ENCODE measurements at regions not wholly inside any gene's neighbourhood (a gene's known extent, or its start where the extent isn't known, plus 50 kb on each side); places are given as distances from the start of the nearest gene placed in this dataset.

DNA sequence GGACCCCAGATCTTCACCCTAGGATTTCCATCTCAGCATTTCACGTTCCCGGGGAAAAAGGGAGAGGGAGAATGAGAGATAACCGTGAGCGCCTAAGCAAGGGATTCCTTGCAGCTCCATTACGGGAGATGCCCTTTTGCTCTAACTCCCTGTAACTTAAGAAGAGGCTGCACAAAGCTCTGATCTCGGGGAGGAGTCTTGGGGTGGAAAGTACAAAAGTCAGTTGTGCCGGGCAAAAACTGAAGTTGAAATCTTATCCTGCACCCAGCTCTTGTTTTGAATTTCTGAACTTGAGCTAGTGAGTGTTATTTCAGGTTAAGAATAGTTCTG is 256.4 kb upstream of the SOX21 start:
- no peak for DNase-seq

DNA sequence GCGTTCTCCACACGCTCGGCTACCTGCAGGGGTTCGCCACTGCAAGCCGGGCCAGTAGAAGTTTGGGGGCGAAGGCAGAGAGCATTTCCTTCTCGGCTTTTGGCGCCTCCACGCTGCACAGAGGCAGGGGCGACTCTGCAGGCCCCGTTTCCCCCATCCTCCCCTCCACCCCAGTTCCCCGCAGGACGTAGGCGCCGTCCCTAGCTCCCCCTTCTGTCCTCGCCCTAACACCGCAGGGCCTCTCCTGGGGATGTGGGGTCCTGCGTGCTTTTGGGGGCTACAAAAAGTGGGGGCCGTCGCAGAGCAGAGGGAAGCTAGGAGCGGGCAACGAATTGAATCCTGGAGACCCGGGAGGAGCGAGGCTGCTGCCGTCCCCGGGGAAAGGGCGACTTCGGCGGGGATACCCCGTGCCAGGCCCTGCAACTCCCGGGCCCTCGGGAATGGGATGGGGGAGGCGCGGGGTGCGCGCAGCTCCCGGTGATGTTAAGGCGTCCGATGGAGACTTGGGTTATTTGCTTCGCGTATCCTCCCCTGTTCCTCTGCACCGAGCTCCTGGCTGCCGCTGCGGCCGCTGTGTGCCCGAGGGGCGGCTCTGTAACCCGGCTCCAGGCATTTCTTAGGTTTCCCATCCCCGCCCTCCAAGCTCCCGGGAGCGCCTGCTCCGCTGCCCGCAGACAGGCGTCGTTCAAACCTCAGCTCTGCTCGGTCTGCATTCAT is 255.9 kb upstream of the SOX21 start:
- peak; percentile 50 for DNase-seq

DNA sequence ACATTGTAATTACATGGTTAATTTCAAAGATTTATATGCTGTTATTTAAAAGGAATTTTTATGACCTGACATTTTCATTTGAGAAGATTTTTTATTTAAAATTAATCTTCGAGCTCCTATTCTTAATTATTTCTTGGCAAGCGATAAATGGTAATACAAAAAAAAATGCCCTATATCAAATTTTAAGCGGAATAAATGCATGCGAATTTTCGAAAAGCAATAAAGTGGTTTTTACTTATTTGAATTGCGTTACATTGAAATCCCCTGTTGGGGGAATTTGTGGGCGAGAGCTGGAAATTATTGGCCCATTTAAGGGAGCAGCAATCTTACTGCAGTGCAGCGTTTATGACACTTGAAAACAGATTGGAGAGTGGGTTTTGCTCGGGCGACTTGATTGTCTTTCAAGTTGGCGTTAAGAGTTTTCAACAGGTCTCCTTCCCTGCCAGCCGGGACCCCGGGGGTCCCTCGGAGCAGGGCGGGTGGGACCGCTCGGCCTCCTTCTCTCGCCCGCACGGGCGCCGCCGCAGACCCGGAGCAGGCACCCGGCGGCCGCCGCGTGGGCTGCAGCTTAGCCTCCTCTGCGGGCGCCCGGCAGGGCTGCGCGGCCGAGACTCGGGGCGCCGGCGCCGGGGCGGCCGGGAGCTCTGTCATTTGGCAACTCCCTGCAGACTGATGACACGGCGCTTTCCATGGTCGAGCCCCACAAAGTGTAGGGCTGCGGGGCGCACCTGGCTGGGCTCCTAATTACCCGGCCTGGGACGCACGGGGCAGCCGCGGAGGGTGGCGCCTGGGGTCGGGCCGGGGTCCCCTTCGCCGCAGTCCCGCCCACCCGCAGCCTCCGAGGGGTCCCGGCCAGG is 255.1 kb upstream of the SOX21 start:
- peak; percentile 69 for DNase-seq

DNA sequence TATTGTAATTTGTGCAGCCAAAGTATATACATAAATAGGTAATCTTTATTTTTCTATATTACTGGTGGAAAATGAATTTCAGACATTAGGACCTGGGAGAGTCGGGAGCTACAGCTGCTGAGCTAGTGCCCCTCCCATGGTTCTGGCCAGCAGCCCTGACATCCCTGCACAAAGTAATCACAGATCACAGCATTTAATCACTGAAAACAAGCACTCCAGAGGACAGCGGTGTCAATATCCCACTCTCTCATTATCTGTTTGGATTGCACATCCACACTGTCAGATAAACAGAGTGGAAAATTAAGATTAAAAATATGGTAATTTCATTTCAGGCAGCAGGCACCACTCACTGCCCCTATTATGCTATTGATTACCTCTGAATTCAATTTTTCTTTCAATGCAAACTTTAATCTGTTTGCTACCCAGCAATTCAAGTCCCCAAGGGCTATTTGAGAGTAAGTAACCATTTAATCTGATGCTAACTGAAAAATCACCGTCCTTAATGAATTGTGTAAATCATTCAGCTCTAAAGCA is 254.1 kb upstream of the SOX21 start:
- DNase-seq, result no peak

DNA sequence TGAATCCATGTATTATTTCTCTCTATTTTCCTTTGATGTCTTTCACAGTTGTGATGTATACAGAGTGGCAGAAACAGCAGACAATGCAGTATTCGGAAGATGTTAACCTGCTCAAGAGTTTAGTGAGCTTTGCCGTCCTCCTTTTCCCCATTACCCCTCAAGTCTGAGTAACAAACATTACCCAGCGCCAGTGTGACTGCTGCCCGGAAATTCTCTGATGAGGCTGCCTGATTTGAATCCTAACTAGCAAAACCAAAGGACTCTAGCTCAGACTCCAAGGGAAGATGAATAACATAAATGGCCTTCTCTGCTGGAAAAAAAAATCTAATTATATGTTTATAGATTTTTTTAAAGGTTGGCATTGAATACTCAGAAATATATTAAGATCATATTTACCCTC is 247.3 kb upstream of the SOX21 start:
- DNase-seq, result no peak

DNA sequence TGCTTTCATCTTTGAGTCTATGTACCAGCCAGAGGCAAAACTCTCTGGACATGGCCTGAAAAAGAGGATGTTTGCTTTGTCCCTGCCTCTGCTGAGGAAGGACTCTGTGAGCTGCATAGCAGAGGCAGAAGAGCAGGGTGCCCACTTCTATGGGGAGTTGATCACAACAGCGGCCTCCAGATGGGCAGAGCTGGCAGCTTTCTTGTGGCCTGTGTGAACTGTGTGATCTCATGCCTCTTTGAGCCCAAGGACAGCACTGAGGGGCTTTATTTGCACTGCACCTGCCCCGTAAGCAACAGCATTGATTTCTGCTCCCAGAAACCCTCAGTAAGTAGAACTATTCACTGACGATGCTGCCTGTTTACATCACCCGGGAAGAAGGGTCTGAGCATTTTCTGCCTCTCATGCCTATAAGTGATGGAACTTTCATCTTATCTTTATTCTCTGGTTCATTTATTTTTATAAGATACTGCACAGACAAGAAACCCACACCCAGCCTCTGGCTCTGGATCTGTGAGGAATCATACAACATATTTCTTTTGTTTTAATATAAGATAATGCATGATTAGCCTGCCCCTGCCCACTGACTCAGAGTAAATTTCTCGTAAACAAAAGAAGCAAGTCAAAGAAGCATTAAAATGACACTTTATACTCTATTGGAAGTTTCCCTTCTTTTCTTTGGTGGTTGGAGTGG is 244.2 kb upstream of the SOX21 start:
- no peak for DNase-seq

DNA sequence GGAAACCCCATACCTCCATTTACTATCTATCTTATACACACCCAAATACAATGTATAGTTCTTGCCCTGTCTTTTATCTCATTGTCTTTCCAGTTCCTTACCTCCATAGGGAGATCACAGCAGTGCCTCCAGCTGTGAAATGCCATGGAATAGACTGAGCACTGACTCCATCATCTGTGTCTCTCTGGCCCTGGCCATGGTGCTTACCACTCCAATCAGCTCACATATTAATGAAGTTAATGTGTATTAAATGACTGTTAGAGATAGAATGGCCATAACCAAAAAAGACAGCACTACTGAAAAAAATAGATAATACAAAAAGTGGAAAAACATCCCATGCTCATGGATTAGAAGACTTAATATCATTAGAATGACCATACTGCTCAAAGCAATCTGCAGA is 240.4 kb upstream of the SOX21 start:
- no peak for DNase-seq

DNA sequence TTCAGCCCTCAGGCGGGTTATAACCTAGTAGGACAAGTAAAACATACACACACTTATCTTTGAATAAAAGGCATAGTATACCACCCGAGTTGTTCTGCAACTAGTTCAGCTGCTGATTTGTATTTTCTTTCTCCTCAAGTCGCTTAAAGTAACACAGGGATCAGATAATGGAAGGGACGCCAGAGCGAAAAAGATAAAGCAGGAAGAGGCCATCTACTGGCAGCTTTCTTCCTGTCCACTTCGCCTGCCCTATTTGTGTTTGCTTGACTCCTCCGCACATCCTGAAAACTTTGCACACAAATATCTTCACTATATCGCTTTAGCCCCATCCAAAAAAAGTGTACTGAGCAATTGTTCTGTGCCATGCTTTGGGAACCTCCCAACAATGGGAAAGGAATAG is 238.0 kb upstream of the SOX21 start:
- no peak for DNase-seq

DNA sequence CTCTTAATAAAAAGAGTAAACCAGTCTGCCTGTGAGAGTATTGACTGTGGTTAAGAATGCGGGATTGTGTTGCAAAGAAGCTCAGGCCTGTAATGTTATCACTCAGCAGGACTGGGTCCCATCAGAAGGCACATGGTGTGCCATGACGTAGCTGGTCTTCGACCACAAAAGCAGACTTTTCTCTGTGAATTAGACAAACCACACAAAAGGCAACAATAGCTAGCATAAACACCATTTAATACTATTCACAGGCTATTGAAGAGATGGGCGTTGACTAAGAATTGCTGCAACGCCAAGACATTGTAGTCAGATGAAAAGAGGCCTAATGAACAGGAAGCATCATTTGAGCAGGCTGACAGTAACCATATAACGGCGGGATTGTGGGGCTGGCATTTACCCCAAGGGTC is 235.6 kb upstream of the SOX21 start:
- DNase-seq, result no peak

DNA sequence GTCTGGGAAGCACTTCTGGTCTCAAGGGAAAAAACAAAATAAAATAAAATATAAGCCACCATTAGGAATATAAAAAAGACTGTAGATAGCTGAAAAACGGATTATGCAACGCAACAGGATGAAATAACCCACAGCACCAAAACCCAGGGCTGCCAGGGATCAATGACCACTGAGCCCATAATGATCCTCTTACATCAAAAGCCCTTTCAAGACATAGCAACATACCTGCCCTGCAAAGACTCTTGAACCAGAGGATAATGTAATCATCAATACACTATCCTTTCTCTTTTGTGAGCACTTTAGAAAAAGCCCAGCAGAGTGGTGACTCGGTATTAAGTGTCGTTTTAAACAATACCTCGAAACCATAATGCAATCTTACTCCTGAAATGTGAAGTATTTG is 235.0 kb upstream of the SOX21 start:
- no peak for DNase-seq

DNA sequence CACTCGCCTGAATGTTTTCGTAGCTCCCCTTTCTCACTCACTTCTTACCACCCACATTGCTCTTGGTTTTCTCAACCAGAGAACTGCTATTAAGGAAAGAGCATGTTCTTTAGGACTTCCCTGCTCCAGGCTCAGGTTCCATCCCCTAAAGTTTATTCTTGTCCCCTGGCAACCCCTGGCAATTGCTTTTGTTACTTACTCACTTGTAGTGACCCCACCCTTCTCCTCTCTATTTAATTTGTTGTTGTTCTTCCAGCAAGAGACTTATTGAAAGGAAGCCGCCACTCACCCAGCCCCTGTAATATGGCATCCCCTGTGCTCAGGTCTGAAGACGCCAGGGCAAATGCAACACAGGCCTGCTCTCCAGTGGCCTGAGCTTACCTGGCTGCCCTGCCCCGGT is 233.7 kb upstream of the SOX21 start:
- no peak for DNase-seq

DNA sequence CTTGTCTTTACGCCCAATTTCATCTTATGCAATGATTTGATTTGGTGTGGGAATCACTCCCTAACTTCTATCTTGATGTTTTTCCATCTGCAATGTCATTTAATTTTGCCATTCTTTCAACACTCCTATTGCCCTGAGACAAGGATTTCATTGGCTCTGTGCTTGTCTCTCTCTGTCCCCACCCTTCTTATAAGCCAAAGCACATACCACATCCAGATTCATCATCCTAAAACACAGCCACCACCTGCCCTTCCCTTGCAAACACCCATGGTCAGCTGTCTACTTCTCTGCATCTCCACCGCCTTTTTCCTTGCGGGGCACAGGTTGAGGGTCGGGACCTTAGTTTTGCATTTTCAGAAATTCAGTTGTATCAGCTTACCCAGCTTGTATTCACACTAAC is 225.8 kb upstream of the SOX21 start:
- no peak for DNase-seq

DNA sequence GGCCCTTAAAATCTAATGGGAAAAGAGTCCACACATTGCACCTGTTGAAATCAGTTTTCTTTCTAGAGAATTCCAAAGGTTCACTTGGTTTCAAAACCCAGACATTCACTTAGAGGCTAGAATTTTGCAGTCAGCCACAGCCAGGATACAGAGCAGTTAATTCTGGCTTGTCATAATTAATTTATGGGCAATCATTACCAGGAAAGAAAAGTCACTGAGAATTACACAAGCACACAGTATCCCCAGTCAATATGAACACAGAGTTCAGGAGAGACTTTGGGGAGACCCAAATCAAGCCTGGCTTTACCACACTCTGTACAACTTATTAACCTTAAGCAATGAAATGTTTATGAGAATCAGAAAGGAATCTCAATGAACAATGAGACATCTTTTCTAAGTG is 224.3 kb upstream of the SOX21 start:
- no peak for DNase-seq

DNA sequence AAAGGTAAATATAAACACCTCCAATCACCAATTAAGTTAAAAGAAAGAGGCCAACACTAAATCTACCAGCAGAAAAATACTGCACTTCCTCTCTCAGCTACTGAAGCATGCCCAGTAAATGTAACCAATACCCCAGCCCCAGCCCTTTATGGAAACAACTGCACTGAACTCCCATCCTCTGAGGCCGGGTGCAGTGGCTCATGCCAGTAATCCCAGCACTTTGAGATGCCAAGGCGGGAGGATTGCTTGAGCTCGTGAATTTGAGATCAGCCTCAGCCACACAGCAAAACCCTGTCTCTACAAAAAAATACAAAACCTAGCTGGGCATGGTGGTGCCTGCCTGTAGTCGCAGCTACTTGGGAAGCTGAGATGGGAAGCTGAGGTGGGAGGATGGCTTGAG is 221.6 kb upstream of the SOX21 start:
- DNase-seq, result no peak

DNA sequence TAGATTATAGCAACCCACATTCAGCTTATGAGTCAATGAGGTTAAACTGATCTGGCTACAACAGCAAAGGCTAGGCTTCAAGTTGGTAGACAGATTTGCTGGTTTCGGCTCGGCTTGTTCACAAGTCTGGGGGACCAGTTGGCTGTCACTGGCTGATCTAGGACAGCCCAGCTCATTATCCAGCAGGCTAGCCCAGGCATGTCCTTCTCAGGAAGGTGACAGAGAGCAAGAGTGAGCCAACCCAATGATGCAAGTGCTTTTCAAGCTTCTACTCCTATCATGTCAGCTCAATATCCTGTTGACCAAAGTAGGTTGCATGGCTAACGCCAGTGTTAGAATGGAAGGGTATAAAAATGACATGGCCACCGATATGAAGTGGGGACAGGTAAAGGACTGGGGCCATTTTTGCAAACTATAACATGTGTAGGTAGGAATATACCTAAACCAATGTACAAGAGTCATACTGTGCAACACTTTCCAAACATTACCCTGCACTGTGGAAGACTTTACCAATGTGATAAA is 220.9 kb upstream of the SOX21 start:
- DNase-seq, result no peak

DNA sequence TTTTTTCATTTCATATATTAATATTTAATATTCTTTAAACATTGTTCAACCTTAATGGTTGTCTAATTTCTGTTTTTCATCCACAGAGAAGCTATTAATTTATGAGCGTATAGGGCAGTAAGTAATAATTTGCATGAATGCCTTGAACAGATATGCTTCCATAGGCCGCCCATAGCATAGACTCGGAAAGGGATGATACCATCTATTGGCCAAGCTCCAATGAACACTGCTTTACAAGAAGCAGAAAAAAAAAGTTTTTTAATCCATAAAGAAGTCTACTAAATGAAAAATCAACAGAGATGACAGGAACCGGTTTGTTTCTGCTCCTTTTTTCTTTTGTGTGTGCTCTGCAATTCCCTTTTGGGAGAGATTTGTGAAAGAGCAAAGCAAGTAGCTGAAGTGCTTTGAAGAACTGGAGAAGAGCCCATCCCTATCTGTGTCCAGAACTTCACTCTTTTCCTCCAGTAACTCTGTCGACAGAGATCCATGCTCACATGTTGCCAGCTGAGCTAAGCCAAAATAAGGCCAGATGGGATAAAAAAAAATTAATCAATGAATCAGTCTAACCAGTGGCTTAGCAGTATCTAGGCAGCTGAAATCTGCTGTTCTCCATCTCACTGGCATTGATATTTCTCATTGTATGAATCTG is 215.9 kb upstream of the SOX21 start:
- DNase-seq, result no peak

DNA sequence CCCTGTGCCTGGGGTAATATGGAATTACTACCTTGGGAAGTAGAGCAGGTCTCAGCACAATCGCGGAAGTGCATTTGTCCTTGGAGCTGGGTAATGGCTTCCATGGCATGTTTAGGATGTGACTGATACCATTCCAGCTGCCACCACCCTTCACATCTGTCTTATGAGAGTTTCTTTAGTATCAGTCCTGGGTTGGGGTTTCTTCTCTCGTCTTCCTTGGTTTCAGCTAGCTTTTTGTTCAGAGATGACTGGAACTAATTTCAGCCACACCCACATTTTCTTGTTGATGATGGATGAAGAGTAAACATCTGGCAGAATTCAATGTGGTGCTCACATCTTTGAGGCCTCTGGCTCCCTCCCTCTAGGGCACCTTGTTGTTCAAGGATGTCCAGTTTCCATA is 212.9 kb upstream of the SOX21 start:
- no peak for DNase-seq

DNA sequence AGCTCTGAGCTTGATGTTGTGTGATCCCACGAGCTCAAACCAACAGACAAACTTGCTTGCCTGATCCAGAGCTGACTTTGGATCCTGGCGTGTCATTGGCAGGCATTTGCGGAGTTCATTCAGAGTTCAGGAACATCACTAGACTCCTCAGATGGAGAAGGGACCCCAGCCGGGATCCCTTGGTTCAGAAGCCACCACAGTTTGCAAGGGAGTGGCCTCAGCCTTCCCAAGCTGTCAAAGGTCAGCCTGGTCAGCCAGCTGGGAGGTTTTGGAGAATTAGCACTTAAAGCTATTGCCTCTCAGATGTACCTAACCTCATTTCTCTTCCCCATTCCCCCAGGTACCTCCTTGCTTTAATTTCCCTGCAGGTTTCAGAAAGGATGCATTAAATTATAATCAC is 208.8 kb upstream of the SOX21 start:
- DNase-seq, result no peak

DNA sequence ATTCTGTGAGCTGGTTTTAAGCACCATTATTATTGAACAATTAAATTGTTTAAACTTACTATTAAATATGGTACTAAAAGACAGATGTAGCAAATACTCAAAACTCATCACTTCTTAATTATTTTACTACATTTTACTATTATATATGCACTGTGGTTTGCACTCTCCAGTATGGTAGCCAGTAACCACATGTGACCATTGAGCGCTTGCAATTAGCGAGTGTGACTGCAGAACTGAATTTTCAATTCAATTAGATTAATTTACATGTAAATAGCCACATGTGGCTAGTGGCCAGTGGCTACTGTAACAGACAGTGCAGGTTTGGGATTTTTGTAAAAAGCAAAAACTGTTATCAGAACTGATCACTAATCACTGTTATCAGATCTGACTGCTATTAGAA is 208.2 kb upstream of the SOX21 start:
- no peak for DNase-seq

DNA sequence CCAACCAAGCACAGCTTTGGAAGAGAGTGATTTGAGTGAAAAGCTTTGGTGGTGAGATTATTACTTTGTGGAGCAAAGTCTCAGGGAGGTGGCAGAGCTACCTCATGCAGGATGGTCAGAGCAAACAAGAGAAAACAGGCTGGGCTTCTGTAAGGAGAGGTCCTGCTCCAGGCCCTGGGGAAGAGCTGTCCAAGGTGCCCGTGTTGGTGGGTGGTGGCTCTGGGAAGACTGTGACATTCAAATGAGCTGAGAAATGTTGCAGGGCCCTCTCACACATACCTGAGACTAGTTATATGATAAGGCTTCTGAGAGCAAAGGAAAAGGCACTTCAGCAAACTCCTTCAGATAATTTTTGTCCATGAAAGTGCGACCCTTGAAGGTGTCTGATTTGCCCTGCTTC is 205.5 kb upstream of the SOX21 start:
- DNase-seq, result no peak

DNA sequence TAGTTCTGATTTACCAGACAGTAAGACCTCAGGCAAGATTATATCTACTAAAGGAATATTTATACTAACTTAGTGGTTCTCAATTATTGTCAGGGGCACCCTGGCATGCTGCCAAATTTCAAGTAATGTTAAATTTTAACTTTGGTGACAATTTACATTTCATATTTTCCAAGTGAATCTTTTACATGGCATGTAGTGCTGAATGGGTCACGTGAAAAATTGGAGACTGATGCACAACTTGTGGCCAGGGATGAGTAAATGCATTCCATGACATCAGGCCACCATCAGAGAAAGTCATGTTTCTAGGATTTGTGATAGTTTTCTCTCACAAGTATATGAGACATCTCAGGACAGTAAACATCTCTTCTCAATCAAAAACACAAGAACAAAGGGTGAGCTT is 202.6 kb upstream of the SOX21 start:
- no peak for DNase-seq

DNA sequence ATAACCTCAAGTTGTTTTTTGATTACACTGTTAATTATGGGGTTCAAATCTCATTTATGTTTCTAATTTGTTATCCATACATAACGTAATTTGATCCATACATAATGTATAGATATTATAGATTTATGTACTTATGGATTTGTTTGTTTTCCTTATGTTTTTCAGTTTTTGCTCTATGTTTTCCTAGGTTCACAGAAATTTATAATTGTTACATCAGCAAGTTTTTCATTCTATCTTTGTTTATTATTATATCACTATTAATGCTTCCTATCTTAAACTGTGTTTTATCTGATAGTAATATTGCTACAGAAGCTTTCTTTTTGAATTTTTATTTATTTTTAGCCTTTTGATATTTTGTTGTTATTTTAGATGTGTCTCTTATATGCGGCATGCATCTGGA is 194.3 kb upstream of the SOX21 start:
- no peak for DNase-seq

DNA sequence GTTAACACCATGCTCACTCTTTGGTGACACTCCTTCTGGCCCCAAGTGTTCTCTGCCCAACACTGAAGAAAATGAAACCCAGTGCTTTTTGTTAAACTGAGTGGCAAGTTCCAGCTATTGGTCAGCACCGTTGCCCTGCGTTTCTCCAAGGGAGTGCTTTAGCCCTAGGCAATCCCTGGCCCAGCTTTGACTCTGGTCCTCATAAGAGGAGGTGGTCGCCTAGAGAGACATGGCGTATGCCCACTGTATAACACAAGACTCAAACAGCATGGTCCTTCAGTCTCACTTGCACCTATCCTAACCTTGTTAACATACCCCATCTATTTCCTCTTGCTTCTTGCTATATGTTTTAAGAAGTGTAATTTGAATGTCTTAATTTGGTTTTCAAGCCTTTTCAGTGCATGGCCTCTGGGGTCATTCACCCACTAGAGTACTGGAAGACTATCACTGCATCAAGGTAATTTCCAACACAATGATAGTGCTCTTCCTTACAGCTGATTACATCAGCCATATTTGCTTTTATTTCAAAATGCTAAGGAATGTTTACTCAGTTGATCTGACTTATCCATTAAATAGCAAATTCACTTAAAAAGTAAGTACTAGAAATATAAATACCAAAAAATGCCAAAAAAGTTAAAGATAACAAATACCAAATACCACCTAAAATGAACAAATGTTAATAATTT is 190.5 kb upstream of the SOX21 start:
- no peak for DNase-seq
